T-helper 1 cell treated with Interleukin-12 subunit alpha and Interleukin-12 subunit beta and Interleukin-4 antibody, amounts not matched to agents 30 ng/mL and 1 ng/mL, for 36 hours (primary cell): ENCODE measurements at regions not wholly inside any gene's neighbourhood (a gene's known extent, or its start where the extent isn't known, plus 50 kb on each side); places are given as distances from the start of the nearest gene placed in this dataset.
"Not testable (repeated sequence)": the region's sequence is repeated elsewhere in the genome, so short reads cannot be mapped to it uniquely, and the experiment has no call there.

Source experiments
- intact Hi-C: fragments of 100-400 bp; cut with micrococcal nuclease; formaldehyde crosslinking; loops from one replicate; pipeline ENCODE4 v1.15.1; 2024

DNA sequence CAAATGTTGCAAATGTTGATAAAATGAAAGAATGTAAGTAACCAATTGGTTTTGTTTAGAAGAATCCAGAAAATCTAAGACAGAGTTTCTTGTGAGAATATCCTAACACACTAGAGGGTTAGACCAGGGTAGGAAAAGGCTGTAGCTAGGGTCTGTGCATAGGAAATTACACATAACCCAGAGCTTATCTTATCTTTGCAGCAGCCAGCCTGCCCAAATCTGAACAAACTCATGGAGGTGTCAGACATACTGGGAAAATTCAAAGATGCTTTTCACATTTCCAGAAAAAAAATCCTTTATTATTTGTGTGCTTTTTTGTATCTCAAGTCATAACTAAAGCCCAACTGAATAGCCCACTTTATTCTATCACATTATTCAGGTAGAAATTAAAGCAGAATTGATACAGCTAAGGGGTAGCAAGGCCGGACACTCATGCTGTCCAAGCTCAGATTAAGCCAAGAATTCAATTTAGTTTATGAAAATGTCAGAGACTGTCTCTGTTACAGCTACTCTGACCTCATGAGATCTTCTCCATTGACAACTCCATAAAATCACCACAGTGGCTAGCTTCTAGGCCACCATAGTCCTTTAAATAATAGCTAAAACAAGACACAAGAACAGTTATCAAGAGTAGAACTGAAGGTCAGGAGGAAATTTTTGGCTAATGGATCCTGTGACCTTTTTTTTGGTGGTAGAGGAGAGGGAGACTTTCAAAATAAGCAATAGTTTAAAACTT, 169.6 kb upstream of the RASSF8 start:
- intact Hi-C loops, result no loop called here

GRCh38 chr12:25789541-25789944, 168.9 kb upstream of the RASSF8 start:
- intact Hi-C loops, result no loop called here

DNA sequence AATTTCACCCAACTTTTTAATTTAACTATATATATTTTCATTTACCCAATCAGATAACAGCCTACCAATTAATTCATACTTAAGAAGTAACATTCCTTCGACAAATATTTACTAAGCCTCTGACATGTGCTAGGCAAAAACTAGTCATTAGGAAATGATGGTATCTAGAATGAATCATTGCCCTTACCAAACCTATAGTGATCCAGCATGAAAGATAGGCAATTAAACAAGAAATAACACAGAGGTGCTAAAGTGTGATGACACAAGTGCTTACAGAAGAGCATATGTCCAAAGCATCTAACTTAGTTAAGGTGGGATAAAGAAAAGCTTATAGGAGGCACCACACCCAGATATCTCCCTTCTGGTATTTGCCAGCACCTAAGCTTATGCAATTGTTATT, 166.5 kb upstream of the RASSF8 start:
- intact Hi-C loops, result no loop called here

GRCh38 chr12:25793196-25793595, 165.3 kb upstream of the RASSF8 start:
- intact Hi-C loops, result no loop called here

DNA sequence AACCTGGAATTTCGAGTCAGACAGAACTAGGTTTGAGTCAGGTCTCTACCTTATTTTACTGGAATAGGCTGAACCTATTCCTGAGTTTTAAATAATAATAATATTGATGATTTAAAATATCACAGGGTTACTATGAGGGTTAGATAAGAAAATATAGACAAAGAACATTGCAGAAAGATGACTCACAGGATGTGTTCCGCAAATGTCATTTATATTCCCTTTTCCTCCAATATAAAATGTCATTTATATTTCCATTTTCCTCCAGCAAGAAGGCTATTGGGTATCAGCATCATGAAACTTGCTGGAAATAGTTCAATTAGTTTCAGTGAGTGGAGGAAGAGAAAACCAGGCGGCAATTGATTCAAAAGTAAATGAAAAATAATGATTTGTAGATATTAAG, 163.9 kb upstream of the RASSF8 start:
- intact Hi-C loops, result no loop called here

GRCh38 chr12:25796523-25797000, 161.9 kb upstream of the RASSF8 start:
- intact Hi-C loops, result no loop called here

DNA sequence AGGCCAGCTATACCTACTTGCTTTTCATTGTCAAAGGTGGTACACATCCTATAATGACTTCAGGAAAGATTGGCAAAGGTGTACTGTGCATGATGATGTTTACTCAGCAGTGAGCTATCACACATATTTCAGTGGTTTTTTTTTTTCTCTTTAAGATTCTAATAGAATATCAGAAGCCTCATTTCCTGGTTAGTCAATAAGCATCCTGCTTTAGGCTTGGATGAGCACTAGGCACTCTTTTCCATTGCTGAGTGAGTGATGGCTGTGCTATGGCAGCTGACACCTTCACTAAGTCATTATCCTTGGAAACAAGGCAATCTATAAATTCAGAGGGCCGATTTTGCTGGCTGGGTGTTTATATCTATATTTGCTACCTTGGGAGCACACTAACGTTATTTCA, 161.1 kb upstream of the RASSF8 start:
- intact Hi-C loops, result no loop called here

GRCh38 chr12:25797949-25798348, 160.5 kb upstream of the RASSF8 start:
- intact Hi-C loops, result no loop called here

DNA sequence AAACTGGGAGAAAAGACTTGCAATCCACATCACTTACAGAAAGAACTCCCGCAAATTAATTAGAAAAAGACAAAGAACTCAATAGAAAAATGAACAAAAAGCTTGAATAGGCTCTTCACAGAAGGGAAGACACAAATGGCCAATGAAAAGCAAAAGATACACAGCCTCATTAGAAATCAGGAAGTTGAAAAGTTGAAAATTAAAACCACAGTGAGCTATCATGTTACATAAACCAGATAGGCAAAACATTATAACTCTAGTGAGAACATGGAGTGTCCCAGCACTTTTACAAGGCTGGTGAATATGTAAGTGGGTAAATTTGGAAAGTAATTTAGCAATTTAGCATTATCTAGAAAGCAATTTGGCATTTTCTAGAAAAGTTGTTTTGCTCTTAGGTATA, 158.4 kb upstream of the RASSF8 start:
- intact Hi-C loops, result no loop called here

DNA sequence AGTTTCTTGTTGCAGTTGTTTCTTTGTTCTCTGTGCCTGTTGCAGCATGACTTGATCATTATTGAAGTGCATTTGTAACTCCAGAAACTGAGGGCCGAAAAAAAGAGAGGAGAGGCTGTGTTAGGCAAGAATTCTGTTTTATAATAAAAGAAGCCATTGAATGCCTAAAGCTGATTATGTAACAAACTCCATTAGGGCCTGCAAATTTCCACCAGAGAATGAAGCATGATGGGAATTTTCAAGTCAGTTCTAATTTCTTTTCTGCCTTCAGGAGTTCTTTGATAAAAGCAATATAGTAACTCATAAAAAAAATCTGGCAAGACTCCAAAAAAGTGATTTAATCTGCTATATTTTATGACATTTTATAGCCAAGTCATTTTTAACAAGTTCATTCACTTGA, 156.7 kb upstream of the RASSF8 start:
- intact Hi-C loops, result no loop called here

GRCh38 chr12:25802143-25802542, 156.3 kb upstream of the RASSF8 start:
- intact Hi-C loops, result no loop called here

DNA sequence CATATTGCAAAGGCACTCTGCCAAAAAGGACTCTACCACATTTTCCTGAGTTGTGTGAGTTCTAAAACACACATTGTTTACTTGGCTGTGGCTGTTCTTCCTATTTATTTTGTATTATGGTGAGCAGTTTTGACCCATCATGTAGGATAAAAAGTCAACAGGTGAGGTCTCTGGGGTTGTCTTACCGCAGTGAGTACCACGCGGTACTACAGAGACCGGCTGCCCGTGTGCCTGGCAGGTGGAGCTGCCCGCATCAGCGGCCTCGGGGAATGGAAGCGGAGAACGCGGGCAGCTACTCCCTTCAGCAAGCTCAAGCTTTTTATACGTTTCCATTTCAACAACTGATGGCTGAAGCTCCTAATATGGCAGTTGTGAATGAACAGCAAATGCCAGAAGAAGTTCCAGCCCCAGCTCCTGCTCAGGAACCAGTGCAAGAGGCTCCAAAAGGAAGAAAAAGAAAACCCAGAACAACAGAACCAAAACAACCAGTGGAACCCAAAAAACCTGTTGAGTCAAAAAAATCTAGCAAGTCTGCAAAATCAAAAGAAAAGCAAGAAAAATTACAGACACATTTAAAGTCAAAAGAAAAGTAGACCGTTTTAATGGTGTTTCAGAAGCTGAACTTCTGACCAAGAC, 155.3 kb upstream of the RASSF8 start:
- intact Hi-C loops, result not testable (repeated sequence)

DNA sequence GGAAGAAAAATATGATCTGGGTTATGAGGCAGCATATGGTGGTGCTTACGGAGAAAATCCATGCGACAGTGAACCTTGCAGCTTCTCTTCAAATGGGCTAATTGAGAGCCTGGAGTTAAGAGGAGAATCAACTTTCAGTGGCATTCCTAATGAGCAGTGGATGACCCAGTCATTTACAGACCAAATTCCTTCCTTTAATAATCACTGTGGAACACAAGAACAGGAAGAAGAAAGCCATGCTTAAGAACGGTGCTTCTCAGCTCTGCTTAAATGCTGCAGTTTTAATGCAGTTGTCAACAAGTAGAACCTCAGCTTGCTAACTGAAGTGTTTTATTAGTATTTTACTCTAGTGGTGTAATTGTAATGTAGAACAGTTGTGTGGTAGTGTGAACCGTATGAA, 154.2 kb upstream of the RASSF8 start:
- intact Hi-C loops, result not testable (repeated sequence)

DNA sequence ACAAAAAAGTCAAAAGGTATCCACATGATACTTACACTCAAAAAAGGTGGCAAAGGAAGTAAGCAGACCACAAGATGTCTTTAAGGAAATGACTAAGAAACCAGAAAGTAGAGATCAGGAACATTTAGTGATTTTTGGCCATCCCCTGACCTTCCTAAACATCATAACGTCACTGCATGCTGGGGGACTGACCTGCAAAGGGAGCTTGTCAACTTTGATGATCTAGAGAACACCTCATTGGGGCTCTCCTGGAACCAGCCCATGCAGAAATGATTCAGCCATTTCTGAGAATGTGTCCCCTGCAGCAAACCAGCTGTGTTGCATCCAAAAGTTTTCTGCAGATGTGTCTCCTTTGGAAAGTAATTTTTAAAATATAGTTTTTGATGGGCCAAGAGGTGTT, 152.2 kb upstream of the RASSF8 start:
- intact Hi-C loops, result loop anchor here (5.0 kb wide), 1 partner anchor 214 kb away; no protein-coding TSS in a partner anchor

- intact Hi-C loops, result loop anchor here (5.0 kb wide), 1 partner anchor 216 kb away; no protein-coding TSS in a partner anchor
Observed at GRCh38 chr12:25808604-25809003, 149.9 kb upstream of the RASSF8 start.

DNA sequence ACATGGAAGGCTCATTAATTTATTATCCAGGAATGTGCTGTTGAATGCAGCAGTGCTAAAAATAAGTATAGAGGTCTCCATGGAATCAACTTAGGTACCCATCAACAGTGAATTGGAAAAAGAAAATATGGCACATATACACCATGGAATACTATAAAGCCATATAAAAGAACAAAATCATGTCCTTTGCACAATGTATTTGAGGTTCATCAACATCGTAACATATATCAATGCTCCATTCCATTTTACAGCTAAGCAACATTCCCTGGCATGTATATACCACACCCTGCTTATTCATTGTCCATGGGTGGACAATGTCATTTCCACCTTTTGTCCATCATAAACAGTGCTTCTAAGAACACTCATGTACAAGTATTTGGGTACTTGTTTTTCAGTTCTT, 147.8 kb upstream of the RASSF8 start:
- intact Hi-C loops, result no loop called here

GRCh38 chr12:25811656-25812126, 146.8 kb upstream of the RASSF8 start:
- intact Hi-C loops, result no loop called here

DNA sequence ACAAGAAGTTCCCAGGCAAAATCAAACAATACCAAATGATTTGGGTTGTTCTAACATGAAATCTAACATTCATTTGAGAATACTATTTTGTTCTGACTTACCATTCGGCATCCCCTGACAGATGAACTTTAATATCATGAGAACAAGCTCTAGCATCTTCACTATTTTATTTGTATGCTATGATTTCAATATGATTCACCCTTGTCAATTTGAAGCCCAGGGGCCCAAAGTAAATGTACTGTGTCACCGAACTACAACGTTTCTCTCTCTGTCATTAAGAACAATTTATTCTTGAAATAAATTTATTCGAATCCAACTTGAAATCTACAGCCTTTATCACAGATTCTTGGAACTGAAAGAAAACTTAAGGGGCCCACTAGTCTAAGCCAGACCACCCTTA, 146.2 kb upstream of the RASSF8 start:
- intact Hi-C loops, result no loop called here

DNA sequence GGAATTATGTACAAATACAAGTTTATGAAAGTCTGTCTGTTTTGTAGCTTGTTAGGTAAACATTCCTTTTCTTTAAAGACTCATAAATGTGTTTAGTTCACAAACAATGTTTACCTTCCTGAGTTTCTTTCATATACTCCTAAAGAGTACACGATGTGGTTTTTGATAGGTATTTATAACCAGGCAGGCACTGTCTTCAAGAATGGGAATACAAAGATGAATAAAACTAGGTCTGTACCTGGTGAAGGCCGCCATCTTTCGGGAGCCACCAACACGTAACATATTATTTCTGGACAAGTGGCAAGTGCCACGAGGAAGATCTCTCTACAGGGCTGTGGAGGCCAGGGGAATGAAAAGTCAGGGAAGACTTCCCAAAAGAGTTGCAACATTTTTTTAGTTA, 144.6 kb upstream of the RASSF8 start:
- intact Hi-C loops, result no loop called here

DNA sequence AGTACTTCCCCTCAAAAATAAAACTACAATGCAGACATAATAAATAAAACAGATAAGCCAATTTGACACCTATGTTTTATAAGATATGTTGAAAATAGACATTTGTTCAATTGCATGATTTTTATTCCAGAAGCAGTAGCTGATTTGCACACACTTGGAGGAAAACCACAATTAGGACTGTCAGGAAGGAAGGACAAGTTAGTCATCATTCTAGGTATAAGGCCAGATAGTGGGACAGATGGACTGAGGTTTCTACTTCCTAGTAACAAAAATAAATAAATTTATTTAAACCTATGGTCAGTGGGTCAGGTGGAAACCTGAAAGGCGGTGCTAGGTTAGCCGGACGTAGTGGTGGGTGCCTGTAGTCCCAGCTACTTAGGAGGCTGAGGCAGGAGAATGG, 141.8 kb upstream of the RASSF8 start:
- intact Hi-C loops, result no loop called here

DNA sequence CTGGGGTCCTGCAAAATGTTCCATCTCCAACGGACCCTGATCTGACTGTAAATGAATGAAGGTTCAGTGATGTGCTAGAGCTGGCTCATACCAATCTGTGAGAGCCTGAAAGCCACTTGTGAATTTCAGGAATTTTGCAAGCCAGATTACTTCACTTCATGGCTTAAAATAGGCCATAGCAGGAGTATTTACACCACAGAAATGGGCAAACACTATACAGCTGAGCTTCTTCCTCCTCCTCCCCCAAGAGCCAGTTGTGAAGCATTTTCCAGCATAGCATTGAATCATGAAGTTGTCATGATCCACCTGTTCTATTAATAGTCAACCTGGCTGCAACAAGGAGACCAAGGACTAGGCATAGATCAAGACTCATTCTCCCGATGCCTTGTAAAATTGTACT, 141.3 kb upstream of the RASSF8 start:
- intact Hi-C loops, result no loop called here

DNA sequence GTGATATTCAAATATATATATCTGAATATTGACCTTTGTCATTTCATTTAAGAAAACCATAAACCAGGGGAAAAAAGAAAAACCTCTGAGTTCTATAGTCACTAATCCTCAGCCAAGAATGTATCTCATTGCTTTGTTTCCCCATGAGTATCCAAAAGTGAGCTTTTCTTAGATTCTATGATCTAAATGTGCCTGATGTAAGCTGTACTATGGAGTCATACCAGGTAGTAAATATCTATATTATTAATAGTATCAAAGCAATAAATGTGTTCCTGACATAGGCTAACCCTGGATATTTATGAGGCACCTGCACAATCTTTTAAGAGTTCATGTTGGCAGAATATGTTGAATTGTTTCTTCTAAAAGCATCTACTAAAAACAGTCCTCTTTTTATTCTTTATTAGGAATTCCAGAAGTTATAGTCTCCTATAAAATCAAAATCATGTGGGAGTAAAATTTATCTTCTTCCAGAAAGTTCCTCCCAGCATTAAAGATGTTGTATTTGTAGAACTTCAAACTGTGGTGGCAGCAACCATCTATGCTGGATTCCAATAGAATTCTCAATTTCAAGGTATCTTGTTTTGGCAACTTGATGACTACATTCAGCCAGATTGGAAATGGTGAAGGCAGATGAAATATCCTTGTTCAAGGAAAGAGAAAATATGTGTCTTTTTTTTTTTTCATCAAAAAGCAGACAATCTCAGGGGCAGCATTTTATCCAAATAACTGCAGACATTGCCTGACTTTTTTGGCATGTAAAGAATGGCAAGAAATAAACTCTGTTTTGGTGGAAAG, 139.7 kb upstream of the RASSF8 start:
- intact Hi-C loops, result no loop called here
